ENCODE measurements at regions not wholly inside any gene's neighbourhood (a gene's known extent, or its start where the extent isn't known, plus 50 kb on each side); places are given as distances from the start of the nearest gene placed in this dataset.

- intact Hi-C loops (cut with DNase I; ENCODE audit: low total_unique reads) = no loop called here
Observed at GRCh38 chrX:117689956-117690355, 426.7 kb downstream of the KLHL13 start.

GRCh38 chrX:117680286-117680685 lies 436.3 kb downstream of the KLHL13 start:
- no peaks in the 10 kb centered on the region for H3K27me3 ChIP-seq
- intact Hi-C loops (cut with DNase I; ENCODE audit: low total_unique reads) = no loop called here
- no peak for DNase-seq
- H3K4me1 ChIP-seq = no peaks in the 10 kb centered on the region
- H3K36me3 ChIP-seq = no peaks in the 10 kb centered on the region
- TF ChIP-seq POLR2A (IDR thresholded peaks at IDR 0.05) (no peak), CTCF (IDR thresholded peaks at IDR 0.05) (no peak)
- no peak overlapping the region for H3K27ac ChIP-seq
- H3K9me3 ChIP-seq = no peaks in the 10 kb centered on the region
- no peak overlapping the region for H3K4me3 ChIP-seq

More at GRCh38 chrX:117689956-117690355, 426.7 kb downstream of the KLHL13 start:
- no peaks in the 10 kb centered on the region for H3K27me3 ChIP-seq
- no peak overlapping the region for H3K4me3 ChIP-seq
- no peak for TF ChIP-seq POLR2A (IDR thresholded peaks at IDR 0.05)
- TF ChIP-seq CTCF (IDR thresholded peaks at IDR 0.05) = no peak
- H3K9me3 ChIP-seq = no peaks in the 10 kb centered on the region
- H3K36me3 ChIP-seq = no peaks in the 10 kb centered on the region
- H3K27ac ChIP-seq = no peak overlapping the region
- DNase-seq = no peak
- H3K4me1 ChIP-seq = no peaks in the 10 kb centered on the region

GRCh38 chrX:117653396-117653795 lies 463.2 kb downstream of the KLHL13 start:
- DNase-seq = no peak
- H3K4me3 ChIP-seq = no peak overlapping the region
- no peak overlapping the region for H3K27ac ChIP-seq
- H3K4me1 ChIP-seq = no peaks in the 10 kb centered on the region
- no peaks in the 10 kb centered on the region for H3K9me3 ChIP-seq
- no peak for TF ChIP-seq POLR2A (IDR thresholded peaks at IDR 0.05)
- no peak for TF ChIP-seq CTCF (IDR thresholded peaks at IDR 0.05)
- no peaks in the 10 kb centered on the region for H3K27me3 ChIP-seq
- H3K36me3 ChIP-seq = no peaks in the 10 kb centered on the region
- intact Hi-C loops (cut with DNase I; ENCODE audit: low total_unique reads) = no loop called here

- no peaks in the 10 kb centered on the region for H3K4me1 ChIP-seq
- no peak for TF ChIP-seq CTCF (IDR thresholded peaks at IDR 0.05)
- TF ChIP-seq POLR2A (IDR thresholded peaks at IDR 0.05) = no peak
Observed at GRCh38 chrX:117645639-117646038, 471.0 kb downstream of the KLHL13 start.

GRCh38 chrX:117641913-117642656 lies 474.5 kb downstream of the KLHL13 start:
- Histone ChIP-seq H3K4me1 (no peaks in the 10 kb centered on the region), H3K27ac (no peak overlapping the region), H3K27me3 (no peaks in the 10 kb centered on the region), H3K36me3 (no peaks in the 10 kb centered on the region), H3K4me3 (no peak overlapping the region), H3K9me3 (no peaks in the 10 kb centered on the region)
- DNase-seq = no peak
- TF ChIP-seq CTCF (IDR thresholded peaks at IDR 0.05) (no peak), POLR2A (IDR thresholded peaks at IDR 0.05) (no peak)
- intact Hi-C loops (cut with DNase I; ENCODE audit: low total_unique reads) = no loop called here

More at GRCh38 chrX:117645639-117646038, 471.0 kb downstream of the KLHL13 start:
- no peak overlapping the region for H3K27ac ChIP-seq
- H3K9me3 ChIP-seq = no peaks in the 10 kb centered on the region
- no peak overlapping the region for H3K4me3 ChIP-seq
- H3K27me3 ChIP-seq = no peaks in the 10 kb centered on the region
- intact Hi-C loops (cut with DNase I; ENCODE audit: low total_unique reads) = no loop called here
- DNase-seq = no peak
- no peaks in the 10 kb centered on the region for H3K36me3 ChIP-seq

Measured in uterus (tissue), 3 donors.